Activated naive CD8-positive, alpha-beta T cell treated with anti-CD3 and anti-CD28 coated beads, Interleukin-2, amount 10 ng/mL, durations not matched to agents 7 days and 5 days (primary cell): ENCODE measurements at regions not wholly inside any gene's neighbourhood (a gene's known extent, or its start where the extent isn't known, plus 50 kb on each side); places are given as distances from the start of the nearest gene placed in this dataset.

ENCODE experiments used
- ATAC-seq: fragments of 150-1000 bp; cut with Tn5 transposase; one replicate; pipeline ENCODE4 v1.10.0; 2021; ENCODE audit warnings: low read depth, moderate library complexity
- POLR2A ChIA-PET: fragments of 350-600 bp; sonication (Branson Sonifier 250); formaldehyde crosslinking; loops from one replicate; lab custom pipeline; 2021; ENCODE audit warnings: antibody characterized with exemption; lab: Charles Lee
- DNase-seq: peaks from one replicate; pipeline ENCODE4 v3.0.0; 2021
- H3K27ac Mint-ChIP-seq: one replicate; pipeline ENCODE4 v1.8.0; 2022; ENCODE audit warnings: mild to moderate bottlenecking, mixed read lengths
- H3K27me3 Mint-ChIP-seq: one replicate; pipeline ENCODE4 v1.8.0; 2022; ENCODE audit warnings: mild to moderate bottlenecking, moderate library complexity, mixed read lengths
- H3K36me3 Mint-ChIP-seq: one replicate; pipeline ENCODE4 v1.8.0; 2021; ENCODE audit warnings: mild to moderate bottlenecking, mixed read lengths
- H3K4me1 Mint-ChIP-seq: one replicate; pipeline ENCODE4 v1.8.0; 2021; ENCODE audit warnings: mixed read lengths
- H3K4me3 Mint-ChIP-seq: one replicate; pipeline ENCODE4 v1.8.0; 2022; ENCODE audit warnings: mild to moderate bottlenecking, moderate library complexity, mixed read lengths
- H3K9me3 Mint-ChIP-seq: one replicate; pipeline ENCODE4 v1.8.0; 2021; ENCODE audit warnings: mixed read lengths

- DNase-seq, result no peak
- H3K27me3 Mint-ChIP-seq, result no peaks in the 10 kb centered on the region
- POLR2A ChIA-PET, result no interaction called here
- no peaks in the 10 kb centered on the region for H3K4me1 Mint-ChIP-seq
- H3K36me3 Mint-ChIP-seq, result no peaks in the 10 kb centered on the region
- H3K4me3 Mint-ChIP-seq, result no peak overlapping the region
- no peak for ATAC-seq
- no peak overlapping the region for H3K27ac Mint-ChIP-seq
- H3K9me3 Mint-ChIP-seq, result peaks cover 1% of the 10 kb centered on the region
Measured at GRCh38 chr10:24113901-24114300, 95.0 kb upstream of the KIAA1217 start.

GRCh38 chr10:24114556-24114955 is 94.4 kb upstream of the KIAA1217 start:
- H3K9me3 Mint-ChIP-seq, result peaks cover 1% of the 10 kb centered on the region
- H3K4me1 Mint-ChIP-seq, result no peaks in the 10 kb centered on the region
- DNase-seq (no peak), ATAC-seq (no peak)
- H3K36me3 Mint-ChIP-seq, result no peaks in the 10 kb centered on the region
- POLR2A ChIA-PET, result no interaction called here
- no peaks in the 10 kb centered on the region for H3K27me3 Mint-ChIP-seq
- no peak overlapping the region for H3K27ac Mint-ChIP-seq
- H3K4me3 Mint-ChIP-seq, result no peak overlapping the region

GRCh38 chr10:24115403-24115802 is 93.5 kb upstream of the KIAA1217 start:
- no peaks in the 10 kb centered on the region for H3K27me3 Mint-ChIP-seq
- no peak overlapping the region for H3K27ac Mint-ChIP-seq
- no peaks in the 10 kb centered on the region for H3K4me1 Mint-ChIP-seq
- H3K9me3 Mint-ChIP-seq, result no peaks in the 10 kb centered on the region
- DNase-seq, result no peak
- H3K36me3 Mint-ChIP-seq, result no peaks in the 10 kb centered on the region
- POLR2A ChIA-PET, result no interaction called here
- H3K4me3 Mint-ChIP-seq, result no peak overlapping the region
- no peak for ATAC-seq

GRCh38 chr10:24118246-24118645 is 90.7 kb upstream of the KIAA1217 start:
- Mint-ChIP-seq H3K27me3 (no peaks in the 10 kb centered on the region), H3K27ac (no peak overlapping the region), H3K9me3 (peaks cover 2% of the 10 kb centered on the region), H3K36me3 (no peaks in the 10 kb centered on the region), H3K4me1 (no peaks in the 10 kb centered on the region), H3K4me3 (no peak overlapping the region)
- ATAC-seq, result no peak
- no peak for DNase-seq
- POLR2A ChIA-PET, result no interaction called here

GRCh38 chr10:24119896-24120295 is 89.0 kb upstream of the KIAA1217 start:
- ATAC-seq (no peak), DNase-seq (no peak)
- Mint-ChIP-seq H3K4me1 (no peaks in the 10 kb centered on the region), H3K27ac (no peak overlapping the region), H3K9me3 (peaks cover 2% of the 10 kb centered on the region), H3K4me3 (no peak overlapping the region), H3K27me3 (no peaks in the 10 kb centered on the region), H3K36me3 (no peaks in the 10 kb centered on the region)
- POLR2A ChIA-PET, result no interaction called here

- Mint-ChIP-seq H3K9me3 (peaks cover 2% of the 10 kb centered on the region), H3K4me1 (no peaks in the 10 kb centered on the region), H3K27me3 (no peaks in the 10 kb centered on the region), H3K4me3 (no peak overlapping the region), H3K36me3 (no peaks in the 10 kb centered on the region), H3K27ac (no peak overlapping the region)
- DNase-seq (no peak), ATAC-seq (no peak)
- POLR2A ChIA-PET, result no interaction called here
Measured at GRCh38 chr10:24120646-24121045, 88.3 kb upstream of the KIAA1217 start.

GRCh38 chr10:24127516-24127915 is 81.4 kb upstream of the KIAA1217 start:
- ATAC-seq (no peak), DNase-seq (no peak)
- Mint-ChIP-seq H3K27me3 (no peaks in the 10 kb centered on the region), H3K27ac (no peak overlapping the region), H3K4me1 (no peaks in the 10 kb centered on the region), H3K9me3 (no peaks in the 10 kb centered on the region), H3K36me3 (no peaks in the 10 kb centered on the region), H3K4me3 (no peak overlapping the region)
- POLR2A ChIA-PET, result no interaction called here

GRCh38 chr10:24128066-24128730 is 80.7 kb upstream of the KIAA1217 start:
- Mint-ChIP-seq H3K9me3 (no peaks in the 10 kb centered on the region), H3K27ac (no peak overlapping the region), H3K36me3 (no peaks in the 10 kb centered on the region), H3K4me1 (no peaks in the 10 kb centered on the region), H3K27me3 (no peaks in the 10 kb centered on the region), H3K4me3 (no peak overlapping the region)
- no peak for DNase-seq
- ATAC-seq, result no peak
- POLR2A ChIA-PET, result no interaction called here

- no peak for ATAC-seq
- Mint-ChIP-seq H3K9me3 (no peaks in the 10 kb centered on the region), H3K4me3 (no peak overlapping the region), H3K36me3 (no peaks in the 10 kb centered on the region), H3K27ac (no peak overlapping the region), H3K27me3 (no peaks in the 10 kb centered on the region), H3K4me1 (no peaks in the 10 kb centered on the region)
- DNase-seq, result no peak
- POLR2A ChIA-PET, result no interaction called here
Measured at GRCh38 chr10:24132741-24133140, 76.2 kb upstream of the KIAA1217 start.

- POLR2A ChIA-PET, result no interaction called here
- DNase-seq (no peak), ATAC-seq (no peak)
- H3K27me3 Mint-ChIP-seq, result no peaks in the 10 kb centered on the region
- no peaks in the 10 kb centered on the region for H3K36me3 Mint-ChIP-seq
- H3K27ac Mint-ChIP-seq, result no peak overlapping the region
- no peaks in the 10 kb centered on the region for H3K9me3 Mint-ChIP-seq
- H3K4me1 Mint-ChIP-seq, result no peaks in the 10 kb centered on the region
- H3K4me3 Mint-ChIP-seq, result no peak overlapping the region
Measured at GRCh38 chr10:24133835-24134234, 75.1 kb upstream of the KIAA1217 start.

GRCh38 chr10:24136070-24136469 is 72.9 kb upstream of the KIAA1217 start:
- no peak for DNase-seq
- H3K4me3 Mint-ChIP-seq, result no peak overlapping the region
- no peaks in the 10 kb centered on the region for H3K36me3 Mint-ChIP-seq
- no peaks in the 10 kb centered on the region for H3K4me1 Mint-ChIP-seq
- ATAC-seq, result no peak
- no peaks in the 10 kb centered on the region for H3K9me3 Mint-ChIP-seq
- H3K27ac Mint-ChIP-seq, result no peak overlapping the region
- POLR2A ChIA-PET, result no interaction called here
- H3K27me3 Mint-ChIP-seq, result no peaks in the 10 kb centered on the region

GRCh38 chr10:24147321-24147720 is 61.6 kb upstream of the KIAA1217 start:
- H3K4me3 Mint-ChIP-seq, result no peak overlapping the region
- no peaks in the 10 kb centered on the region for H3K9me3 Mint-ChIP-seq
- DNase-seq (no peak), ATAC-seq (no peak)
- H3K27ac Mint-ChIP-seq, result no peak overlapping the region
- H3K4me1 Mint-ChIP-seq, result no peaks in the 10 kb centered on the region
- POLR2A ChIA-PET, result no interaction called here
- H3K36me3 Mint-ChIP-seq, result no peaks in the 10 kb centered on the region
- H3K27me3 Mint-ChIP-seq, result no peaks in the 10 kb centered on the region

GRCh38 chr10:24149640-24150039 is 59.3 kb upstream of the KIAA1217 start:
- POLR2A ChIA-PET, result no interaction called here
- Mint-ChIP-seq H3K27me3 (no peaks in the 10 kb centered on the region), H3K9me3 (no peaks in the 10 kb centered on the region), H3K4me3 (no peak overlapping the region), H3K27ac (no peak overlapping the region), H3K36me3 (no peaks in the 10 kb centered on the region), H3K4me1 (no peaks in the 10 kb centered on the region)
- ATAC-seq (no peak), DNase-seq (no peak)

- no peak overlapping the region for H3K27ac Mint-ChIP-seq
- H3K36me3 Mint-ChIP-seq, result no peaks in the 10 kb centered on the region
- ATAC-seq (no peak), DNase-seq (no peak)
- H3K27me3 Mint-ChIP-seq, result no peaks in the 10 kb centered on the region
- no peaks in the 10 kb centered on the region for H3K4me1 Mint-ChIP-seq
- POLR2A ChIA-PET, result interaction anchor here (0.6 kb wide), 1 partner anchor 384 kb away, joined by 5 read pairs; no protein-coding TSS in a partner anchor
- no peak overlapping the region for H3K4me3 Mint-ChIP-seq
- no peaks in the 10 kb centered on the region for H3K9me3 Mint-ChIP-seq
Measured at GRCh38 chr10:24150853-24151252, 58.1 kb upstream of the KIAA1217 start.

GRCh38 chr10:24152270-24152669 is 56.7 kb upstream of the KIAA1217 start:
- Mint-ChIP-seq H3K4me1 (no peaks in the 10 kb centered on the region), H3K36me3 (no peaks in the 10 kb centered on the region), H3K27ac (no peak overlapping the region), H3K4me3 (no peak overlapping the region), H3K27me3 (no peaks in the 10 kb centered on the region), H3K9me3 (peaks cover 5% of the 10 kb centered on the region)
- POLR2A ChIA-PET, result no interaction called here
- DNase-seq (no peak), ATAC-seq (no peak)
